Stimulated activated CD4-positive, alpha-beta T cell treated with anti-CD3 and anti-CD28 coated beads, Interleukin-15, amount 100 ng/mL, for 48 hours (primary cell): ENCODE measurements at regions not wholly inside any gene's neighbourhood (a gene's known extent, or its start where the extent isn't known, plus 50 kb on each side); places are given as distances from the start of the nearest gene placed in this dataset.
"Not testable (repeated sequence)": the region's sequence is repeated elsewhere in the genome, so short reads cannot be mapped to it uniquely, and the experiment has no call there.

ENCODE experiments used
- DNase-seq, 2 donors: peaks; one replicate each; pipeline ENCODE4 v3.0.0-alpha.2; 2020; ENCODE audit warnings: low read depth in 2 of 2

GRCh38 chr9:106421772-106422171 lies 441.2 kb upstream of the ZNF462 start:
- DNase-seq = no peak

GRCh38 chr9:106423575-106423974 lies 439.4 kb upstream of the ZNF462 start:
- DNase-seq = no peak

- no peak for DNase-seq
These were observed 430.3 kb upstream of the ZNF462 start for GRCh38 chr9:106432631-106433030.

GRCh38 chr9:106438928-106439327 lies 424.0 kb upstream of the ZNF462 start:
- no peak for DNase-seq

- no peak for DNase-seq
These were observed 421.7 kb upstream of the ZNF462 start for GRCh38 chr9:106441283-106441682.

- DNase-seq = no peak
These were observed 419.4 kb upstream of the ZNF462 start for GRCh38 chr9:106443520-106443919.

GRCh38 chr9:106445107-106445506 lies 417.9 kb upstream of the ZNF462 start:
- DNase-seq = no peak

- no peak for DNase-seq
These were observed 413.5 kb upstream of the ZNF462 start for GRCh38 chr9:106449336-106449927.

GRCh38 chr9:106450549-106450948 lies 412.4 kb upstream of the ZNF462 start:
- DNase-seq = no peak

- DNase-seq = no peak
These were observed 411.7 kb upstream of the ZNF462 start for GRCh38 chr9:106451223-106451622.

- no peak for DNase-seq
These were observed 406.4 kb upstream of the ZNF462 start for GRCh38 chr9:106456581-106456980.

GRCh38 chr9:106467113-106467864 lies 395.7 kb upstream of the ZNF462 start:
- no peak for DNase-seq

- DNase-seq = no peak
These were observed 395.2 kb upstream of the ZNF462 start for GRCh38 chr9:106467865-106468164.

GRCh38 chr9:106468431-106468830 lies 394.5 kb upstream of the ZNF462 start:
- DNase-seq = no peak

GRCh38 chr9:106478312-106478711 lies 384.7 kb upstream of the ZNF462 start:
- no peak for DNase-seq

GRCh38 chr9:106478727-106479126 lies 384.2 kb upstream of the ZNF462 start:
- DNase-seq = no peak

- no peak for DNase-seq
These were observed 383.3 kb upstream of the ZNF462 start for GRCh38 chr9:106479679-106480078.

GRCh38 chr9:106481013-106481609 lies 381.9 kb upstream of the ZNF462 start:
- DNase-seq = no peak

GRCh38 chr9:106482733-106483132 lies 380.2 kb upstream of the ZNF462 start:
- DNase-seq = no peak

GRCh38 chr9:106486685-106487084 lies 376.3 kb upstream of the ZNF462 start:
- no peak for DNase-seq

- DNase-seq = no peak
These were observed 375.7 kb upstream of the ZNF462 start for GRCh38 chr9:106487266-106487665.

GRCh38 chr9:106492126-106492525 lies 370.8 kb upstream of the ZNF462 start:
- not testable (repeated sequence) for DNase-seq

GRCh38 chr9:106500171-106500570 lies 362.8 kb upstream of the ZNF462 start:
- DNase-seq = no peak
